ENCODE measurements at regions not wholly inside any gene's neighbourhood (a gene's known extent, or its start where the extent isn't known, plus 50 kb on each side); places are given as distances from the start of the nearest gene placed in this dataset.

- TF ChIP-seq, protein P1, sequence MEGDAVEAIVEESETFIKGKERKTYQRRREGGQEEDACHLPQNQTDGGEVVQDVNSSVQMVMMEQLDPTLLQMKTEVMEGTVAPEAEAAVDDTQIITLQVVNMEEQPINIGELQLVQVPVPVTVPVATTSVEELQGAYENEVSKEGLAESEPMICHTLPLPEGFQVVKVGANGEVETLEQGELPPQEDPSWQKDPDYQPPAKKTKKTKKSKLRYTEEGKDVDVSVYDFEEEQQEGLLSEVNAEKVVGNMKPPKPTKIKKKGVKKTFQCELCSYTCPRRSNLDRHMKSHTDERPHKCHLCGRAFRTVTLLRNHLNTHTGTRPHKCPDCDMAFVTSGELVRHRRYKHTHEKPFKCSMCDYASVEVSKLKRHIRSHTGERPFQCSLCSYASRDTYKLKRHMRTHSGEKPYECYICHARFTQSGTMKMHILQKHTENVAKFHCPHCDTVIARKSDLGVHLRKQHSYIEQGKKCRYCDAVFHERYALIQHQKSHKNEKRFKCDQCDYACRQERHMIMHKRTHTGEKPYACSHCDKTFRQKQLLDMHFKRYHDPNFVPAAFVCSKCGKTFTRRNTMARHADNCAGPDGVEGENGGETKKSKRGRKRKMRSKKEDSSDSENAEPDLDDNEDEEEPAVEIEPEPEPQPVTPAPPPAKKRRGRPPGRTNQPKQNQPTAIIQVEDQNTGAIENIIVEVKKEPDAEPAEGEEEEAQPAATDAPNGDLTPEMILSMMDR (conservative IDR thresholded peaks at IDR 0.05; ENCODE audit: low read depth, low read length), result no peak
- no peak for DNase-seq (ENCODE audit: low read depth)
- H3K4me3 ChIP-seq (ENCODE audit: low read length), result no peak overlapping the region
Observed at GRCh38 chr6:113095841-113096240, 748.7 kb downstream of the RFPL4B start.

- DNase-seq (ENCODE audit: low read depth), result no peak
- TF ChIP-seq, protein P1 (conservative IDR thresholded peaks at IDR 0.05; ENCODE audit: low read depth, low read length), result no peak
- H3K4me3 ChIP-seq (ENCODE audit: low read length), result no peak overlapping the region
Observed at GRCh38 chr6:113102761-113103160, 754.4 kb upstream of the MARCKS start.

DNA sequence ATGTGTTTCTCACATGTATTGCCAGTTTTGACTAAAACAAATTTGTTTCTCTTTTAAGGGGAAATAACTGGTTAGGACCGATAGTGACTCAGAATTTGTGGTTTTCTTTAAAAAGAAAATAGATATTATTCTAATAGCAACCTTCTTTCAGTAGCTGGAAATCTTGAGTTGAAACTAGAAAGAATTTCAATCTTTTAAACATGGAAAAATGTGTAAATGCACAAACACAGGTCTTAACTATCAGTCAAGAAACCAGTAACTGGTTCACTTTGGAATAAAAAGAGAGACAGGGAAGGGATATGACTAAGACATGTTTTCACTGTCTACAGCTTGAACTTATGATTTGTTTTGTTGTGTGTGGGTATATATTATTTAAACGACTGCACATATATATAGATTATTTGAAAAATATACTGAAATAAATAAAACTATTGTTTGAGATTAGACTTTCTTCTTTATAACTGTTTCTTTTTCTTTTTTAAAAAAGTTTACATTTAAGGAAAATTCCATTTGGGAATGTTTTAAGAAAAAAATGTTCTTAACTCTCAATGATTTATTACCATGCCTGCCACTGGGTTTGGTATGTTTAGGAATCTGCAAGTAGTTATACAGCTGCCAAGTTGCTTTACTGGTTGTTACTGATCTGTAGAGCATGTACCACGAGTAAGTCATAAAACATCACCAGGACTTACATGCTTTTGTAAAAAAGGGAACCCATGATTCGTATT is 753.3 kb upstream of the MARCKS start:
- TF ChIP-seq, protein P1 (conservative IDR thresholded peaks at IDR 0.05; ENCODE audit: low read depth, low read length), result no peak
- H3K4me3 ChIP-seq (ENCODE audit: low read length), result no peak overlapping the region
- DNase-seq (ENCODE audit: low read depth), result no peak

DNA sequence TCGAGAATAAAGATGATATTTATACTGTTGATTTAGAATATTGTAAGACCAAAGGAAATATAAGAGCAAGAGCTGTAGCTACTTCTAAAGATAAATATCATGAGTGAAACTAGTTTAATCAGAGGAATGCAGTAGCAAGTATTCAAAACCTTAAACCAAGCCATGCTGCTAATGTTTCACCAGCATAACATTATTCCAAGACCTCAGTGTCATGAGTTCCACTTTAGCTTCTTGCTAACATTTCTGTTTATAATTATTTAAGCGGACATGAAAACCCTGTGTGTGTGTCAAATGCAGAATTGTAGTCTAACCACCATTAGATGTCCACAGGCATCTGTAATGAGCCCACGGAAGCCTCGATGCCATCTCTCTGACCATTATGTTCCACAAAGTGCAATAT is 752.6 kb upstream of the MARCKS start:
- no peak for DNase-seq (ENCODE audit: low read depth)
- no peak overlapping the region for H3K4me3 ChIP-seq (ENCODE audit: low read length)
- TF ChIP-seq, protein P1 (conservative IDR thresholded peaks at IDR 0.05; ENCODE audit: low read depth, low read length), result no peak

DNA sequence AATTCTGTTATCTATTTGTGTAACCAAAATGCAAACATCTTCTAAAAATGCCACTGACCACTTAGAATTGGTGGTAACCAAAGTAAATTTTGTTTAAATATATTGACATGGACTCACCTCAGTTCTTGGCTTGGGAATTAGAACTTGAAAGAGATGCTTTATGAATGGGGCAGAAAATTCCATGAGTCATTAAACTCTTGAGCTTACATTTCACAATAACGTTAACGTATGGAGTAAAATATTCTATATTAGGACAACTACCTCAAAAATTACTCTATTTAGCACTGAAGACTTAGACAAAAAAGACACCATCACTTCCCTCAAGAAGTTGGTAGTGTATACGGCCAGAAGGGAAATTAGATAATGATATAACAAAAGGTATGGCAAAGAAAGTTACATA is 752.2 kb upstream of the MARCKS start:
- H3K4me3 ChIP-seq (ENCODE audit: low read length), result no peak overlapping the region
- TF ChIP-seq, protein P1 (conservative IDR thresholded peaks at IDR 0.05; ENCODE audit: low read depth, low read length), result no peak
- DNase-seq (ENCODE audit: low read depth), result no peak

- DNase-seq (ENCODE audit: low read depth), result no peak
- H3K4me3 ChIP-seq (ENCODE audit: low read length), result no peak overlapping the region
- TF ChIP-seq, protein P1 (conservative IDR thresholded peaks at IDR 0.05; ENCODE audit: low read depth, low read length), result no peak
Observed at GRCh38 chr6:113110211-113110610, 746.9 kb upstream of the MARCKS start.

DNA sequence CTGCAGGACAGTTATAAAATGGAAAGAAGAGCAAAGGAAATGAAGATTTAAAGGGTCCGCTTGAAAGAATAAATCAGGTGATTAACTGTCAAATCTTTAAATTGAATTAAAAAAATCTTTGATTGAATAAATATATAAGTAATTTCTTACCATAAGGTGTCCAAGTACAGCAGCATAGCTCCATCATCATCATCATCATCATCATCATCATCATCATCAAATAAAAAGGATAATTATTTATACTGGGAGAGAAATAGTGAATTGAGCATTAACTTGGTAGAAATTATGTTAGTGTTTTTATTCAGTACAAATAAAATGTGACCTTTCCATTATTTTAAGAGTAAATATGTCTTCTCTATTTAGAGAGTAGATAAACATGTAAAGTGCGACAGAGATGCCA is 745.6 kb upstream of the MARCKS start:
- H3K4me3 ChIP-seq (ENCODE audit: low read length), result no peak overlapping the region
- DNase-seq (ENCODE audit: low read depth), result no peak
- TF ChIP-seq, protein P1 (conservative IDR thresholded peaks at IDR 0.05; ENCODE audit: low read depth, low read length), result no peak

Data from retinal pigment epithelial cell (primary cell).